Upper lobe of right lung (tissue), 1 donor: ENCODE measurements at regions not wholly inside any gene's neighbourhood (a gene's known extent, or its start where the extent isn't known, plus 50 kb on each side); places are given as distances from the start of the nearest gene placed in this dataset.

ENCODE experiments used
- ATAC-seq: fragments of 200-7000 bp; cut with Tn5 transposase; one replicate; pipeline ENCODE4 v1.9.1; 2020; ENCODE audit warnings: mild to moderate bottlenecking, moderate library complexity
- DNase-seq: peaks from one replicate; pipeline ENCODE4 v3.0.0-alpha.2; 2020
- H3K27ac ChIP-seq: fragments of 200-600 bp; one replicate; pipeline ENCODE4 v1.8.0; 2022
- H3K27me3 ChIP-seq: fragments of 200-600 bp; one replicate; pipeline ENCODE4 v1.8.0; 2022; ENCODE audit warnings: mild to moderate bottlenecking
- H3K36me3 ChIP-seq: fragments of 200-600 bp; one replicate; pipeline ENCODE4 v1.8.0; 2022
- H3K4me1 ChIP-seq: fragments of 200-600 bp; one replicate; pipeline ENCODE4 v1.8.0; 2022
- H3K4me3 ChIP-seq: fragments of 200-600 bp; one replicate; pipeline ENCODE4 v1.8.0; 2022; ENCODE audit warnings: mild to moderate bottlenecking
- H3K9me3 ChIP-seq: fragments of 200-600 bp; one replicate; pipeline ENCODE4 v1.8.0; 2022
- CTCF ChIP-seq: fragments of 200-600 bp; IDR thresholded peaks from one replicate; pipeline ENCODE4 v1.8.0; 2022; ENCODE audit warnings: antibody characterized with exemption
- intact Hi-C: fragments of 100-400 bp; cut with DNase I; formaldehyde crosslinking; loops from one replicate; pipeline ENCODE4 v1.11.0; 2022
- donor health status: DM: no; HTN: yes; CAD: no; lungs with severe emphysema.

GRCh38 chr16:85537795-85538401 is 75.2 kb upstream of the GSE1 start:
- intact Hi-C loops, result no loop called here
- no peak for TF ChIP-seq CTCF
- no peak overlapping the region for H3K4me3 ChIP-seq
- DNase-seq, result no peak
- no peaks in the 10 kb centered on the region for H3K27me3 ChIP-seq
- H3K27ac ChIP-seq, result no peak overlapping the region
- no peaks in the 10 kb centered on the region for H3K9me3 ChIP-seq
- H3K4me1 ChIP-seq, result peaks cover 20% of the 10 kb centered on the region
- ATAC-seq, result no peak
- H3K36me3 ChIP-seq, result no peaks in the 10 kb centered on the region

GRCh38 chr16:85539084-85539483 is 74.0 kb upstream of the GSE1 start:
- intact Hi-C loops, result no loop called here
- H3K4me1 ChIP-seq, result peaks cover 20% of the 10 kb centered on the region
- no peak for DNase-seq
- H3K36me3 ChIP-seq, result no peaks in the 10 kb centered on the region
- no peak for ATAC-seq
- no peak for TF ChIP-seq CTCF
- no peak overlapping the region for H3K27ac ChIP-seq
- H3K9me3 ChIP-seq, result no peaks in the 10 kb centered on the region
- H3K4me3 ChIP-seq, result no peak overlapping the region
- H3K27me3 ChIP-seq, result no peaks in the 10 kb centered on the region

GRCh38 chr16:85539629-85540291 is 73.4 kb upstream of the GSE1 start:
- no peak for ATAC-seq
- intact Hi-C loops, result no loop called here
- H3K9me3 ChIP-seq, result no peaks in the 10 kb centered on the region
- no peak overlapping the region for H3K4me3 ChIP-seq
- H3K36me3 ChIP-seq, result no peaks in the 10 kb centered on the region
- H3K27me3 ChIP-seq, result no peaks in the 10 kb centered on the region
- TF ChIP-seq CTCF, result no peak
- peaks cover 20% of the 10 kb centered on the region for H3K4me1 ChIP-seq
- no peak overlapping the region for H3K27ac ChIP-seq
- no peak for DNase-seq

- no peak for TF ChIP-seq CTCF
- H3K27ac ChIP-seq, result no peak overlapping the region
- DNase-seq, result no peak
- H3K4me1 ChIP-seq, result peaks cover 12% of the 10 kb centered on the region
- no peaks in the 10 kb centered on the region for H3K27me3 ChIP-seq
- intact Hi-C loops, result no loop called here
- no peak for ATAC-seq
- H3K36me3 ChIP-seq, result no peaks in the 10 kb centered on the region
- no peak overlapping the region for H3K4me3 ChIP-seq
- no peaks in the 10 kb centered on the region for H3K9me3 ChIP-seq
Observed at GRCh38 chr16:85541181-85541580, 71.9 kb upstream of the GSE1 start.

- H3K9me3 ChIP-seq, result no peaks in the 10 kb centered on the region
- H3K4me3 ChIP-seq, result no peak overlapping the region
- H3K27ac ChIP-seq, result no peak overlapping the region
- H3K4me1 ChIP-seq, result peaks cover 7% of the 10 kb centered on the region
- no peaks in the 10 kb centered on the region for H3K36me3 ChIP-seq
- TF ChIP-seq CTCF, result no peak
- intact Hi-C loops, result no loop called here
- H3K27me3 ChIP-seq, result no peaks in the 10 kb centered on the region
- ATAC-seq (no peak), DNase-seq (no peak)
Observed at GRCh38 chr16:85541619-85541979, 71.5 kb upstream of the GSE1 start.
